BLaER1 treated with 17β-estradiol and CSF1 and Interleukin-3, amounts not matched to agents 10 nM and 100 nM (cell line): ENCODE measurements at regions not wholly inside any gene's neighbourhood (a gene's known extent, or its start where the extent isn't known, plus 50 kb on each side); places are given as distances from the start of the nearest gene placed in this dataset.

Experiments used
- H3K27ac ChIP-seq, 11 experiments: shearing (Covaris generic); formaldehyde crosslinking; 2 replicates each; pipeline ENCODE4 v1.8.1; 2022
- H3K27me3 ChIP-seq, 11 experiments: shearing (Covaris generic); formaldehyde crosslinking; 2 replicates each; pipeline ENCODE4 v1.8.1; 2022
- H3K36me3 ChIP-seq, 11 experiments: shearing (Covaris generic); formaldehyde crosslinking; 2 replicates each; pipeline ENCODE4 v1.8.1; 2022
- H3K4me1 ChIP-seq, 10 experiments: shearing (Covaris generic); formaldehyde crosslinking; 2 replicates each; pipeline ENCODE4 v1.8.1; 2022
- H3K4me2 ChIP-seq, 11 experiments: shearing (Covaris generic); formaldehyde crosslinking; 2 replicates each; pipeline ENCODE4 v1.8.1; 2022
- H3K4me3 ChIP-seq, 10 experiments: shearing (Covaris generic); formaldehyde crosslinking; 2 replicates each; pipeline ENCODE4 v1.8.1; 2022
- H3K9ac ChIP-seq, 11 experiments: shearing (Covaris generic); formaldehyde crosslinking; 2 replicates each; pipeline ENCODE4 v1.8.1; 2022
- H3K9me3 ChIP-seq, 11 experiments: shearing (Covaris generic); formaldehyde crosslinking; replicated peaks in 1 of 11; 2 replicates each; pipeline ENCODE4 v1.8.1; 2022
- H4K20me1 ChIP-seq, 11 experiments: shearing (Covaris generic); formaldehyde crosslinking; 2 replicates each; pipeline ENCODE4 v1.8.1; 2022
- Cebpa-rat ChIP-seq, 11 experiments: shearing (Covaris generic); IDR thresholded peaks; 2 replicates each; pipeline ENCODE4 v1.8.1; 2022

DNA sequence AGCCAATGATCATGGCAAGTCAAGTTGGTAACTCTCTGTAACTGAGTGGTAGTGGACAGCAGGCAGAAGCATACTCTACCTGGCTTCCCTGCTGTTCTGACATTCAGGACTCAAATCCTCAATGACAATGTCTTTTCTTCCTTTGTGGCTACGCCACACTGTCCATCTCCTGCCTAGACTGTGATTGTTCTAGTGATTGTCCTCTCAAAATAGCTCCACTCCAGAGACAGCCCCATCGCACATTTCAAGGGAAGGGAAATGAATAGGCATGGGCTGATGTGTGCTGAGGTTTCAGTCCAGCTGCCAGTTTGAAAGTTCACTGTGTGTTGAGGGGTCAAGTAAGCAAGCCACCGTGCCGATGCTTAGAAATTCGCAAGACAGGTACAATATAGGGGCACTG, 227.0 kb upstream of the WWC1 start:
- no peak overlapping the region for H3K4me2 ChIP-seq
- H3K27me3 ChIP-seq, result no peaks in the 10 kb centered on the region
- no peaks in the 10 kb centered on the region for H4K20me1 ChIP-seq
- no peaks in the 10 kb centered on the region for H3K9me3 ChIP-seq
- H3K36me3 ChIP-seq, result peaks cover 0 to 67% (median 17%) of the 10 kb centered on the region in 11 experiments; a peak in 12 of 22 replicates
- H3K9ac ChIP-seq, result no peak overlapping the region
- H3K4me3 ChIP-seq, result no peak overlapping the region
- no peak overlapping the region for H3K27ac ChIP-seq
- no peak for TF ChIP-seq Cebpa-rat (IDR thresholded peaks at IDR 0.05)
- no peaks in the 10 kb centered on the region for H3K4me1 ChIP-seq

DNA sequence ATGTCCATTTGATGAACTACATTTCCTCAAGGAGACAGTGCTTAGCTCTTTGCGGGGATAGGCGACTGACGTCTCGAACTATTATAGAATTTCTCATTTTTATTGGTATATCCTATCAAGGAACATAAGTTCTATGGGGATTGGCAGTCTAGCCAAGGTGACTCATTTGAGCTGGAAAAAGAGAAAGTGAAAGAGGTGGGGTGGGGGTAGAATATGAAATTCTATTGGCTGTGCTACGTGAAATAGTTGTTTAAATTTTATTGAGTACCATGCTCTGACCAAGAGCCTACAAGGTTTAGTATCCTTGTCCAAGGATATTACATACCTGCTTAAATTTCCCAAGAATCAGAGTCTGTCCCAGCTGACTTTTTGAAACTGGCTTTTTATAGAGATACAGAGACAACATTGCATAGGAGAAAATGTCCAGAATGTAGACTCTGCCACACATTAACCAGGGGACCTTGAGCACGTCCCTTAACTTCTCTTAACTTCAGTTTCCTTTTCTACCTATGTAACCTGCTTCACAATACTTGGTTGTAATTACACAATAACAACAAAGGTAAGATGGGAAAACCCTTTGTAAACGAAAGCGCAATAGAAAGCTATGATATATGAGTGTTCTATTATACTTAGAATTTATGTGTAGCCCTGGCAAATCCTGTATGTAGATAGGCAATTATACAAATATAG, 226.4 kb upstream of the WWC1 start:
- no peak for TF ChIP-seq Cebpa-rat (IDR thresholded peaks at IDR 0.05)
- no peak overlapping the region for H3K4me2 ChIP-seq

DNA sequence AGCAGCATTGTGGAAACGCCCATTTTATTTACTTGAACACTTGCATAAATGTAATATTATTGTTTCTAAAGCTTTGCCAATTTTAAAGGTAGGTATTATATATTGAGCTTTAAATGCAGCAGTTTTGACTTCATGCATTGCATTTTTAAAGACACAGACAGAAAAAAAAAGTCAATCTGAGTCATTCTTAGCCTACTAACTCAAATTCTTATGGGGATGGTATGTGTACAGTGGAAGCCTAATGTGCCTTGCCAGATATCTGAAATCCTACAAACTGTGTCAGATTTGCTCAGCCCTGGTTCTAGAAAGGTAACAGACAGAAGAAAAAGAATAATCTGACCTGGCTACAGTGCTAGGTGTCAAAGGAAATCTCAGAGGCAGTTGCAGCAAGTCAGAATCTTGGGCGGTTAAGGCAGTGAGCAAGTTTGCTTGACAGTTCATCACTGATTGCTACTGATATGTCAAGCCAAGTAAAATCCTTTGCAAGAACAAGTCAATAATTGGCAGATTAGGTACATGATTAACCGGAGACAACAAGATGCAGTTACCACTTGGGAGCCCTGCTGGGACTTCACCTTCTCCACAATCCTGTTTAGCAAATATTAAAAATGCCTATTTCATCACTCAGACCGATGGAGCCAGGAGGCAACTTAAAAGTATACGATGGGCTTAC, 224.8 kb upstream of the WWC1 start:
- Histone ChIP-seq H3K27me3 (no peaks in the 10 kb centered on the region), H3K36me3 (peaks cover 0 to 62% (median 17%) of the 10 kb centered on the region in 11 experiments; a peak in 12 of 22 replicates), H4K20me1 (no peaks in the 10 kb centered on the region), H3K9ac (no peak overlapping the region), H3K4me1 (no peaks in the 10 kb centered on the region), H3K4me3 (no peak overlapping the region), H3K27ac (no peak overlapping the region), H3K4me2 (no peak overlapping the region), H3K9me3 (no peaks in the 10 kb centered on the region)
- no peak for TF ChIP-seq Cebpa-rat (IDR thresholded peaks at IDR 0.05)

More for the DNA sequence above, 226.4 kb upstream of the WWC1 start:
- Histone ChIP-seq H3K9me3 (no peaks in the 10 kb centered on the region), H3K9ac (no peak overlapping the region), H3K4me3 (no peak overlapping the region), H3K27ac (no peak overlapping the region), H3K27me3 (no peaks in the 10 kb centered on the region), H3K4me1 (no peaks in the 10 kb centered on the region), H3K36me3 (peaks cover 0 to 71% (median 17%) of the 10 kb centered on the region in 11 experiments; a peak in 12 of 22 replicates), H4K20me1 (no peaks in the 10 kb centered on the region)

DNA sequence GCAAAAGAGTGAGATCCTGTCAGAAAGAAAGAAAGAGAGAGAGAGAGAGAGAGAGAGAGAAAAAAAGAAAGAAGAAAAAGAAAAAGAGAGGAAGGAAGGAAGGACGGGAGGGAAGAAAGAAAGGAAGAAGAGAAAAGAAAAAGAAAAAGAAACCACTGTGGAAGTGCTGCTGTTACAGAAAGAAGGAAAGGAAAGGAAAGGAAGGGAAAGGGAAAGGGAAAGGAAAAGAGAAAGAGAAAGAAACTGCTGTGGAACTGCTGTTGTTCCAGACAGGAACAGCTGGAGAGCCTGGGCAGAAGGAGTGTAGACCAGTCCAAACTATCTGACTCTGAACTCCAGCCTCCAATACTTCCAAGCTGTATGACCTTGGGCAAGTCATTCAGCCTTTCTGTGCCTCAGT, 220.7 kb upstream of the WWC1 start:
- H3K27me3 ChIP-seq, result no peaks in the 10 kb centered on the region
- H3K4me3 ChIP-seq, result no peak overlapping the region
- H3K36me3 ChIP-seq, result peaks cover 0 to 40% (median 6%) of the 10 kb centered on the region in 11 experiments; a peak in 8 of 22 replicates
- no peaks in the 10 kb centered on the region for H4K20me1 ChIP-seq
- peaks cover 0 to 20% (median 12%) of the 10 kb centered on the region in 10 experiments; a peak in 13 of 20 replicates for H3K4me1 ChIP-seq
- no peak overlapping the region for H3K27ac ChIP-seq
- H3K4me2 ChIP-seq, result no peak overlapping the region
- no peak for TF ChIP-seq Cebpa-rat (IDR thresholded peaks at IDR 0.05)
- H3K9me3 ChIP-seq, result no peaks in the 10 kb centered on the region; a peak in 1 of 22 replicates
- no peak overlapping the region for H3K9ac ChIP-seq

DNA sequence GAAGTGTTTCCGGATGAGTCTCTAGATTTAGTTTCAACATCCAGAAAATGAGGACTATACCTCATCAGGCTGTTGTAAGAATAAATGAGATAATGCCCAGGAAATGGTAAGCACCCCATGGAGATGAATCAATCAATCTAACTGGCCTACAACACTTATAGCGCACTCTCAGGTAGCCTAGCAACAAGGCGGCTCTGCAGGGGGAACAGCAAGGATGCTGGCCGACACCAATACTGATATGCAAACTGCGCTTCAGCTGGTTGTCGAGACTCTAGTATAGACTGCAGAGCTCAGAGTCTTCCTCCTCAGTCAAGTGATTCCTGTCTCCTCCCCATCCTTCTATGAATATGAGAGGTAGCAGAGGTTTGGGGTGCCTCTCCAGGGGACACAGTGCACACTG, 218.8 kb upstream of the WWC1 start:
- H3K4me3 ChIP-seq, result no peak overlapping the region
- no peak overlapping the region for H3K27ac ChIP-seq
- H3K9ac ChIP-seq, result no peak overlapping the region
- H3K9me3 ChIP-seq, result peaks cover 0 to 11% (median 5%) of the 10 kb centered on the region in 11 experiments; a peak in 12 of 22 replicates
- no peaks in the 10 kb centered on the region for H4K20me1 ChIP-seq
- no peak for TF ChIP-seq Cebpa-rat (IDR thresholded peaks at IDR 0.05)
- H3K4me1 ChIP-seq, result peaks cover 0 to 20% (median 12%) of the 10 kb centered on the region in 10 experiments; a peak in 13 of 20 replicates
- peaks cover 0 to 45% (median 0%) of the 10 kb centered on the region in 11 experiments; a peak in 7 of 22 replicates for H3K36me3 ChIP-seq
- no peaks in the 10 kb centered on the region for H3K27me3 ChIP-seq
- no peak overlapping the region for H3K4me2 ChIP-seq

DNA sequence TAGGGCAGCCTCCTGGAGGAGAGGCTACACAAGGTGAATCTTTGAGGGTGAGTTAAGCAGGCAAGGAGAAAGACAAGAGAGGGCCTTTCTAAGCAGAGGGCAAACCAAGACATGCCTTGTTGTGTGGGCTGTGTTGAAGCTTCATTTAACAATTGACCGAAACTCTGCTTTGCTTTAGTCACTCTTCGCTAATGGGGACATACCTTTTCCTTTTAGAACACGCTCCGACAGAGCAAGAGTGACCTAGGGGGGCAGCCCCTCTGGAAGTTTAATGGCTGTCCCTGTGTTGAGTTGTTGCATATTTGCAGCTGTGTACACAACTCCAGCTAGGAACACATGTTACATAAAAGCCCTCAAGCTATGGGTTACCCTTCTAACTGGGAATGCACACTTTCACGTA, 218.1 kb upstream of the WWC1 start:
- Histone ChIP-seq H4K20me1 (no peaks in the 10 kb centered on the region), H3K27me3 (no peaks in the 10 kb centered on the region), H3K4me2 (peak overlapping the region in 6 of 11 experiments; percentile 28 to 75 (median 55); a peak in 6 of 22 replicates), H3K36me3 (peaks cover 0 to 39% (median 0%) of the 10 kb centered on the region in 11 experiments; a peak in 7 of 22 replicates), H3K9ac (no peak overlapping the region), H3K27ac (no peak overlapping the region), H3K4me1 (peaks cover 0 to 20% (median 12%) of the 10 kb centered on the region in 10 experiments; a peak in 13 of 20 replicates), H3K9me3 (peaks cover 0 to 17% (median 6%) of the 10 kb centered on the region in 11 experiments; a peak in 13 of 22 replicates), H3K4me3 (no peak overlapping the region)
- TF ChIP-seq Cebpa-rat (IDR thresholded peaks at IDR 0.05), result no peak

DNA sequence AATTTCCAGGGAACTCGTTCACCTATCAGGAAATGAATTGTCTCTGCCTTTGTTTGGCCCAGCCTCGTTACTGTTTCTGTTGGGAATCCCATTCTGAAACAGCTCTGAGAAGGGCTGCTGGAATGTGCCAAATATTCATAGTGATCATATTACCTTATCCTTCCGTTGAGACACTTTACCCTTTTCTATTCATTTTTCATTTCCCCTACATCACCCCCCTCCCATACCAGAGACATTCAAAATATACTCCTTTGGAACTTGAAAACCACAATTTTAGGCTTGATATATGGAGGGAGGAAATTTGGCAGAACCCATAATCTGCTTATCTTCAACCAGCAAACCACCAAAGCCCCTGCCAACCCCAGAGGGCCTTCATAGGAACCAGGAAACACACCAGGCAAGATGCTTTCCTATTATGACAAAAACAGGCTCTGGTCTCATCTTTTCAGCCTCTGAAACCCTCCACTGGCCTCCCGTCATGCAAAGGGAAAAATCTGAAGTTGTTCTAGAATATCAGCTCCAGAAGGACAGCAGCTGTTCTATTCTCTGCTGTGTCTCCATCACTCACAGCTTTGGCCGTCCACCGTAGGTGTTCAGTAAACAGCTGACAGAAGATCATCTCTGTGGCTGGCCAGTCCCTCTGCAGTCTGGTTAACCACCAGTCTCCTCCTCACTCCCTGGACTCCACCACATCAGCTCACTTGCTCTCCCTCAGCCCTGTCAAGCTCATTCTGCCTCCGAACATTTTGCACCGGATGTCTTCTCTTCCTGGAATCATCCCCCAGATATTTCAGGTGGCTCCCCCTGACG, 217.2 kb upstream of the WWC1 start:
- Histone ChIP-seq H3K9ac (no peak overlapping the region), H3K4me1 (peaks cover 0 to 20% (median 12%) of the 10 kb centered on the region in 10 experiments; a peak in 13 of 20 replicates), H3K4me3 (no peak overlapping the region), H3K4me2 (peak overlapping the region in 10 of 11 experiments; percentile 21 to 75 (median 44); a peak in 17 of 22 replicates), H3K27me3 (no peaks in the 10 kb centered on the region), H4K20me1 (no peaks in the 10 kb centered on the region), H3K27ac (no peak overlapping the region), H3K9me3 (peaks cover 0 to 20% (median 6%) of the 10 kb centered on the region in 11 experiments; a peak in 13 of 22 replicates), H3K36me3 (peaks cover 0 to 35% (median 0%) of the 10 kb centered on the region in 11 experiments; a peak in 7 of 22 replicates)
- TF ChIP-seq Cebpa-rat (IDR thresholded peaks at IDR 0.05), result no peak

DNA sequence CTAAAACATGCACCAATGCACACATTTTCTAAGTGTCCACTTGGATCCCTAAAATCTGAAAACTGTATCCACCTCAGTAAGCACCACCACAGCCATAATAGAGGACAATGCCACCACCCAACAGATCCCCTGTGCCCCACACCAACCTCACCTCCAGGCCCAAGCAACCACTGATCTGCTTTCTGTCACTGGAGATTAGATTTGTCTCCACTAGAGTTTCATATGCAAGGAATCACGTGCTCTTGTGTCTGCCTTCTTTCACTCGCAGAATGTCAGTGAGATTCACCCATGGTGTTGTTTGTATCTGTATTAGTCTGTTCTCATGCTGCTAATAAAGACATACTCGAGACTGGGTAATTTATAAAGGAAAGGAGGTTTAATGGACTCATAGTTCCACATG, 216.1 kb upstream of the WWC1 start:
- peaks cover 0 to 35% (median 0%) of the 10 kb centered on the region in 11 experiments; a peak in 7 of 22 replicates for H3K36me3 ChIP-seq
- H3K4me3 ChIP-seq, result no peak overlapping the region
- H3K4me2 ChIP-seq, result no peak overlapping the region
- no peak for TF ChIP-seq Cebpa-rat (IDR thresholded peaks at IDR 0.05)
- no peaks in the 10 kb centered on the region for H4K20me1 ChIP-seq
- peaks cover 0 to 20% (median 12%) of the 10 kb centered on the region in 10 experiments; a peak in 13 of 20 replicates for H3K4me1 ChIP-seq
- H3K9me3 ChIP-seq, result peaks cover 0 to 20% (median 6%) of the 10 kb centered on the region in 11 experiments; a peak in 13 of 22 replicates
- H3K9ac ChIP-seq, result no peak overlapping the region
- H3K27me3 ChIP-seq, result no peaks in the 10 kb centered on the region
- H3K27ac ChIP-seq, result no peak overlapping the region
